Common myeloid progenitor, CD34-positive (primary cell): ENCODE measurements at regions not wholly inside any gene's neighbourhood (a gene's known extent, or its start where the extent isn't known, plus 50 kb on each side); places are given as distances from the start of the nearest gene placed in this dataset.

Experiments used
- CTCF ChIA-PET: fragments of 350-600 bp; sonication (Branson Sonifier 250); formaldehyde crosslinking; loops from one replicate; lab custom pipeline; 2021; ENCODE audit warnings: antibody characterized with exemption; lab: Charles Lee
- POLR2A ChIA-PET: fragments of 350-600 bp; sonication (Branson Sonifier 250); formaldehyde crosslinking; loops from one replicate; lab custom pipeline; 2021; ENCODE audit warnings: antibody characterized with exemption; lab: Charles Lee
- DNase-seq, 3 donors: peaks; one replicate each; pipeline versions ENCODE4 v3.0.0 to v3.0.0-alpha.2; 2013
- H3K27ac ChIP-seq, 2 experiments: 1 replicate in 1 of 2; 2 replicates in 1 of 2; pipeline ENCODE4 v1.7.0; 2013; ENCODE audit warnings: inconsistent platforms in 2 of 2, low read length in 2 of 2, mild to moderate bottlenecking in 2 of 2, low read depth in 1 of 2, moderate library complexity in 1 of 2; ENCODE audit not compliant: severe bottlenecking in 2 of 2, insufficient read depth in 1 of 2, poor library complexity in 1 of 2
- H3K27me3 ChIP-seq, 5 experiments: replicated peaks in 2 of 5; 1 replicate in 3 of 5; 2 replicates in 2 of 5; pipeline versions ENCODE4 v1.6.1 to v1.7.0; 2013; ENCODE audit warnings: low read length in 4 of 5, mild to moderate bottlenecking in 2 of 5, moderate library complexity in 2 of 5, inconsistent platforms in 1 of 5; ENCODE audit not compliant: insufficient read depth in 5 of 5, control insufficient read depth in 4 of 5
- H3K36me3 ChIP-seq, 4 experiments: 1 replicate in 2 of 4; 2 replicates in 2 of 4; pipeline versions ENCODE4 v1.6.1 to v1.7.0; 2013; ENCODE audit warnings: low read length in 3 of 4, control low read depth in 1 of 4, mild to moderate bottlenecking in 1 of 4; ENCODE audit not compliant: control insufficient read depth in 4 of 4, insufficient read depth in 4 of 4
- H3K4me1 ChIP-seq, 4 experiments: 1 replicate in 3 of 4; 2 replicates in 1 of 4; pipeline versions ENCODE4 v1.6.1 to v1.7.1; 2013; ENCODE audit warnings: low read length in 3 of 4, mild to moderate bottlenecking in 3 of 4, control low read depth in 1 of 4, inconsistent platforms in 1 of 4, moderate library complexity in 1 of 4; ENCODE audit not compliant: control insufficient read depth in 4 of 4, insufficient read depth in 4 of 4; ENCODE audit errors: control extremely low read depth in 1 of 4
- H3K4me3 ChIP-seq, 7 experiments: 1 replicate in 4 of 7; 2 replicates in 3 of 7; pipeline versions ENCODE4 v1.5.1 to v1.7.0; 2013; ENCODE audit warnings: mild to moderate bottlenecking in 7 of 7, low read length in 6 of 7, moderate library complexity in 6 of 7, inconsistent platforms in 2 of 7, low read depth in 2 of 7, control low read depth in 1 of 7; ENCODE audit not compliant: insufficient read depth in 4 of 7, control insufficient read depth in 1 of 7; ENCODE audit errors: extremely low read depth in 1 of 7
- H3K9me3 ChIP-seq, 5 experiments: 1 replicate in 4 of 5; 2 replicates in 1 of 5; pipeline versions ENCODE4 v1.6.1 to v1.7.1; 2013; ENCODE audit warnings: low read length in 4 of 5, mild to moderate bottlenecking in 2 of 5, inconsistent platforms in 1 of 5, low read depth in 1 of 5, moderate library complexity in 1 of 5; ENCODE audit not compliant: control insufficient read depth in 4 of 5, insufficient read depth in 2 of 5; ENCODE audit errors: control extremely low read depth in 1 of 5
- WGBS: methylation state at CpG from one replicate; pipeline ENCODE4 v1.1.5; 2013; ENCODE audit not compliant: insufficient coverage; 5-methylcytosine and 5-hydroxymethylcytosine counted together

DNA sequence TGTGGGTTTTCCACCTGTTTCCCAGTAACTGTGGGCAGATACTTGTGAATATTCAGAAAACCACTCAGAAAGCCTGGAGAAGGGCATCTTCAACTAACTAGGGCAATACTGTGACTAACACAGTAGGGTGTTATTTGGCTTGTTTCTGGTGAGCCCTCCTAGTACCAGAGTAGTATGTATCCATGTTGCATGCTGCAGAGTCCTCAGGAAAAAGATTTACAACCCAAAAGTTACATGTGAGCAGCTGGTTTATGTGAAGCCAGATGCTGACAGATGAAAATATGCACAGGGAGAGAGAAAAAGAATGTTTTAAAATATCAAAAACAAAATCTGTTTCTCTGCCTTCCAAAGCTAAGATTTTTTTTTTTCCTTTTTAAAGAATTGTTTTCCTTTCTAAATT is 333.2 kb upstream of the UBE2E3 start:
- H3K36me3 ChIP-seq, result no peaks in the 10 kb centered on the region
- H3K9me3 ChIP-seq, result no peaks in the 10 kb centered on the region
- no peaks in the 10 kb centered on the region for H3K4me1 ChIP-seq
- POLR2A ChIA-PET, result no interaction called here
- H3K27me3 ChIP-seq, result no peaks in the 10 kb centered on the region
- CTCF ChIA-PET, result no interaction called here
- H3K27ac ChIP-seq, result no peak overlapping the region
- no peak overlapping the region for H3K4me3 ChIP-seq
- no peak for DNase-seq

DNA sequence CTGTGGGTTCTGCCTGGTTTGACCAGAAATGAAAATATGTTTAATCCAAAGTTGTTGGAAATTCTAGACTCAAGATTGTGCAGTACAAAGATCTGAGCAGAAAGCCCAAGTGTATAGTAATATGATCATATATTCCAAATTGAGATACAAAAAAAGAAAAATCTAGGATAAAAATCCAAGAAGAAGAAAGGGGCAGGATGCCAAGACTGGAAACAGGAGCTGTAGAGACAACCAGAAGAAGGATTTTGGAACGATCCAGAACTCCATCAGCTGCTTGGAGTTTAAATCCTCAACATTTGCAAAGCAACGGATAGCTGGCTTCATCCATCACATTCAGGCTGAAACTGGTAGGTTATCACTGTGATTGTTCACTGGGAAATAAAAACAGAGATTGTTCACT is 333.6 kb upstream of the UBE2E3 start:
- POLR2A ChIA-PET, result no interaction called here
- no peaks in the 10 kb centered on the region for H3K9me3 ChIP-seq
- H3K4me1 ChIP-seq, result no peaks in the 10 kb centered on the region
- H3K27me3 ChIP-seq, result no peaks in the 10 kb centered on the region
- no peak overlapping the region for H3K4me3 ChIP-seq
- 100% methylated on average over 2 of the region's 2 CpGs for WGBS
- H3K27ac ChIP-seq, result no peak overlapping the region
- no peaks in the 10 kb centered on the region for H3K36me3 ChIP-seq
- CTCF ChIA-PET, result no interaction called here
- DNase-seq, result no peak

- Histone ChIP-seq H3K36me3 (no peaks in the 10 kb centered on the region), H3K4me1 (no peaks in the 10 kb centered on the region), H3K9me3 (peaks cover 0 to 1% (median 0%) of the 10 kb centered on the region in 5 experiments), H3K4me3 (no peak overlapping the region), H3K27ac (no peak overlapping the region), H3K27me3 (no peaks in the 10 kb centered on the region)
- DNase-seq, result no peak
- ChIA-PET POLR2A (no interaction called here), CTCF (no interaction called here)
- WGBS, result no CpG with 5 or more reads among the region's 2 CpGs
Measured at GRCh38 chr2:180644709-180645108, 335.7 kb upstream of the UBE2E3 start.

- no peaks in the 10 kb centered on the region for H3K4me1 ChIP-seq
- DNase-seq, result no peak
- no peak overlapping the region for H3K4me3 ChIP-seq
- peaks cover 0 to 2% (median 0%) of the 10 kb centered on the region in 5 experiments for H3K27me3 ChIP-seq
- no peaks in the 10 kb centered on the region for H3K36me3 ChIP-seq
- ChIA-PET POLR2A (no interaction called here), CTCF (interaction anchor here (1.2 kb wide), 1 partner anchor 20 kb away, joined by 3 read pairs; no protein-coding TSS in a partner anchor)
- no peak overlapping the region for H3K27ac ChIP-seq
- WGBS, result 100% methylated on average over 1 of the region's 2 CpGs
- no peaks in the 10 kb centered on the region for H3K9me3 ChIP-seq
Measured at GRCh38 chr2:180630756-180631155, 349.6 kb upstream of the UBE2E3 start.

DNA sequence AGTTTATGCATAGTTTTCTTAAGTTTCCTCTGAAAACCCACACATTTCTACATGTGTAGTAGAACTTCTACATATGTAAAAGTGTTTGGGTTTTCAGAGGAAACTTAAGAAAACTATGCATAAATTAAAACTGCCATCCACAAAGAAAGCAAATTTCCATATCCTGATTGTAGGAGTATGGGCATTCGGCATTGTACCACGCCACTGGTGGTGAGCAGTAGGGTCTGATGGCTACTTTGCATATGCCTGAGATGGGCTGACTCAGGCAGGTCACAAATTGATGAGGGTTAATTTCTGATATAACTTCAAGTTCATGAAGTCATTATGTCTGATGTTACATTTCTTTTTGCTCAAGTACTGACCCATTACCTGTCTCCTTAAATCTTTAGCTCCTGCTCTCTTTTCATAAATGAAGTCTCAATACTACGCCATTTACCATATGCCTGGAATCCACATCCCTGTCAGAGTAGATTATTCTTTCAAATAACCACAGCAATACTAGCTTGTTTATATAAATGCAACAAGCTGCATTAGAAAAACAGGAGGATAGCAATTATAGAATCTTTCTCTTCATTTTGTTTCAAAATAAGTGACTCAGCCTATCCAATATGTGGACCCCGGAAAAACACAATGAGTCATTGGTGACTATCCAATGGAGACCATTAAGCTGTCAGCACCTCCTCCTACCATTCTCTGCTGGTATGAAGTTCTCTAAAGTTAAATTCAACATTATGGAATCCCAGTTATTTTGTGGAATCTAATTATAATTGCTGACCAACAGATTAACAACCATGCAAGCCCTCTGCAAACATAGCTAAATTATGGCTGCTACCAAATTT is 355.2 kb upstream of the UBE2E3 start:
- Histone ChIP-seq H3K27ac (no peak overlapping the region), H3K9me3 (no peaks in the 10 kb centered on the region), H3K4me1 (no peaks in the 10 kb centered on the region), H3K27me3 (peaks cover 0 to 2% (median 0%) of the 10 kb centered on the region in 5 experiments), H3K36me3 (no peaks in the 10 kb centered on the region), H3K4me3 (no peak overlapping the region)
- WGBS, result 100% methylated on average over 1 of the region's 4 CpGs
- ChIA-PET CTCF (no interaction called here), POLR2A (no interaction called here)
- DNase-seq, result no peak

- Histone ChIP-seq H3K4me3 (no peak overlapping the region), H3K4me1 (no peaks in the 10 kb centered on the region), H3K9me3 (no peaks in the 10 kb centered on the region), H3K27ac (no peak overlapping the region), H3K27me3 (peaks cover 0 to 2% (median 0%) of the 10 kb centered on the region in 5 experiments), H3K36me3 (no peaks in the 10 kb centered on the region)
- WGBS, result 100% methylated on average over 1 of the region's 3 CpGs
- no peak for DNase-seq
- CTCF ChIA-PET, result no interaction called here
- POLR2A ChIA-PET, result no interaction called here
Measured at GRCh38 chr2:180621941-180622918, 358.2 kb upstream of the UBE2E3 start.

GRCh38 chr2:180621366-180621765 is 359.0 kb upstream of the UBE2E3 start:
- peaks cover 0 to 1% (median 0%) of the 10 kb centered on the region in 5 experiments for H3K27me3 ChIP-seq
- CTCF ChIA-PET, result no interaction called here
- no peak overlapping the region for H3K27ac ChIP-seq
- no peak for DNase-seq
- no peaks in the 10 kb centered on the region for H3K36me3 ChIP-seq
- no peaks in the 10 kb centered on the region for H3K4me1 ChIP-seq
- POLR2A ChIA-PET, result no interaction called here
- no peaks in the 10 kb centered on the region for H3K9me3 ChIP-seq
- no peak overlapping the region for H3K4me3 ChIP-seq
